ENCODE measurements at regions not wholly inside any gene's neighbourhood (a gene's known extent, or its start where the extent isn't known, plus 50 kb on each side); places are given as distances from the start of the nearest gene placed in this dataset.

- no peak for DNase-seq (ENCODE audit: low read depth)
Measured at GRCh38 chr18:22069916-22070315, 99.5 kb upstream of the GATA6 start.

- DNase-seq (ENCODE audit: low read depth), result no peak
Measured at GRCh38 chr18:22073411-22073810, 96.0 kb upstream of the GATA6 start.

GRCh38 chr18:22074282-22075070 is 94.9 kb upstream of the GATA6 start:
- no peak for DNase-seq (ENCODE audit: low read depth)

GRCh38 chr18:22080035-22080434 is 89.4 kb upstream of the GATA6 start:
- DNase-seq (ENCODE audit: low read depth), result no peak

- no peak for DNase-seq (ENCODE audit: low read depth)
Measured at GRCh38 chr18:22082408-22082807, 87.0 kb upstream of the GATA6 start.

- no peak for DNase-seq (ENCODE audit: low read depth)
Measured at GRCh38 chr18:22084547-22084946, 84.8 kb upstream of the GATA6 start.

GRCh38 chr18:22086973-22087372 is 82.4 kb upstream of the GATA6 start:
- no peak for DNase-seq (ENCODE audit: low read depth)

GRCh38 chr18:22088029-22088428 is 81.4 kb upstream of the GATA6 start:
- no peak for DNase-seq (ENCODE audit: low read depth)

- no peak for DNase-seq (ENCODE audit: low read depth)
Measured at GRCh38 chr18:22088996-22089640, 80.3 kb upstream of the GATA6 start.

GRCh38 chr18:22091341-22091740 is 78.0 kb upstream of the GATA6 start:
- DNase-seq (ENCODE audit: low read depth), result no peak

GRCh38 chr18:22093731-22094357 is 75.5 kb upstream of the GATA6 start:
- no peak for DNase-seq (ENCODE audit: low read depth)

- DNase-seq (ENCODE audit: low read depth), result no peak
Measured at GRCh38 chr18:22094358-22094734, 75.0 kb upstream of the GATA6 start.

- no peak for DNase-seq (ENCODE audit: low read depth)
Measured at GRCh38 chr18:22098563-22098989, 70.8 kb upstream of the GATA6 start.

GRCh38 chr18:22099925-22100324 is 69.5 kb upstream of the GATA6 start:
- DNase-seq (ENCODE audit: low read depth), result no peak

- DNase-seq (ENCODE audit: low read depth), result no peak
Measured at GRCh38 chr18:22101731-22102130, 67.7 kb upstream of the GATA6 start.

- no peak for DNase-seq (ENCODE audit: low read depth)
Measured at GRCh38 chr18:22102953-22103646, 66.3 kb upstream of the GATA6 start.

GRCh38 chr18:22103647-22104031 is 65.8 kb upstream of the GATA6 start:
- no peak for DNase-seq (ENCODE audit: low read depth)

- no peak for DNase-seq (ENCODE audit: low read depth)
Measured at GRCh38 chr18:22106536-22107292, 62.7 kb upstream of the GATA6 start.

GRCh38 chr18:22108674-22109073 is 60.7 kb upstream of the GATA6 start:
- no peak for DNase-seq (ENCODE audit: low read depth)

- no peak for DNase-seq (ENCODE audit: low read depth)
Measured at GRCh38 chr18:22109535-22109934, 59.9 kb upstream of the GATA6 start.

GRCh38 chr18:22110461-22110924 is 58.9 kb upstream of the GATA6 start:
- no peak for DNase-seq (ENCODE audit: low read depth)

GRCh38 chr18:22112215-22112614 is 57.2 kb upstream of the GATA6 start:
- no peak for DNase-seq (ENCODE audit: low read depth)

Measured in forelimb muscle (tissue), 1 donor.